PC-3 (cell line): ENCODE measurements at regions not wholly inside any gene's neighbourhood (a gene's known extent, or its start where the extent isn't known, plus 50 kb on each side); places are given as distances from the start of the nearest gene placed in this dataset.

Experiments
- ATAC-seq: fragments of 200-7000 bp; cut with Tn5 transposase; 2 replicates; pipeline ENCODE4 v1.9.1; 2020; ENCODE audit warnings: mild to moderate bottlenecking, moderate library complexity
- BruUV-seq: library from RNA; stranded (reverse); fragments of 400-500 nt; replicated peaks from 2 replicates; lab custom pipeline; 2021; lab: Mats Ljungman, UMichigan
- CTCF ChIA-PET: fragments of 300-600 bp; sonication (Branson Sonifier 250); formaldehyde crosslinking; loops from one replicate; lab custom pipeline; 2022; ENCODE audit warnings: antibody characterized with exemption; lab: Charles Lee
- POLR2A ChIA-PET: fragments of 300-600 bp; sonication (Branson Sonifier 250); formaldehyde crosslinking; loops from one replicate; lab custom pipeline; 2022; ENCODE audit warnings: antibody characterized with exemption; ENCODE audit not compliant: unreplicated experiment; lab: Charles Lee
- DNase-seq: peaks from one replicate; pipeline ENCODE4 v3.0.0-alpha.2; 2015
- H2AFZ ChIP-seq: fragments of 300-600 bp; sonication (generic); 2 replicates; pipeline ENCODE4 v1.6.0; 2016; ENCODE audit warnings: antibody characterized with exemption, low read length
- H3F3A ChIP-seq: fragments of 300-600 bp; sonication (generic); one replicate; pipeline ENCODE4 v1.6.0; 2017; ENCODE audit warnings: antibody characterized with exemption, low read length, control low read depth, mild to moderate bottlenecking; ENCODE audit not compliant: unreplicated experiment
- H3K27ac ChIP-seq: fragments of 300-600 bp; sonication (generic); 2 replicates; pipeline ENCODE4 v1.5.1; 2016; ENCODE audit warnings: mild to moderate bottlenecking, low read length
- H3K27me3 ChIP-seq: fragments of 300-600 bp; sonication (generic); 2 replicates; pipeline ENCODE4 v1.6.1; 2016; ENCODE audit warnings: low read length, mixed read lengths
- H3K36me3 ChIP-seq: fragments of 300-600 bp; sonication (generic); 2 replicates; pipeline ENCODE4 v1.6.1; 2016; ENCODE audit warnings: low read depth, mixed run types, low read length, mixed read lengths
- H3K4me1 ChIP-seq: fragments of 300-600 bp; sonication (generic); 2 replicates; pipeline ENCODE4 v1.5.1; 2016; ENCODE audit warnings: low read length; ENCODE audit not compliant: insufficient read depth
- H3K4me2 ChIP-seq: fragments of 300-600 bp; sonication (generic); 2 replicates; pipeline ENCODE4 v1.6.0; 2016; ENCODE audit warnings: low read length
- H3K4me3 ChIP-seq: fragments of 300-600 bp; sonication (generic); 2 replicates; pipeline ENCODE4 v1.5.1; 2016; ENCODE audit warnings: mild to moderate bottlenecking, low read length, mixed read lengths
- H3K79me2 ChIP-seq: fragments of 300-600 bp; sonication (generic); 2 replicates; pipeline ENCODE4 v1.6.1; 2017; ENCODE audit warnings: low read length, mixed read lengths
- H3K9ac ChIP-seq: fragments of 300-600 bp; sonication (generic); 2 replicates; pipeline ENCODE4 v1.6.0; 2016; ENCODE audit warnings: mild to moderate bottlenecking, low read length
- H3K9me2 ChIP-seq: fragments of 300-600 bp; sonication (generic); replicated peaks from 2 replicates; pipeline ENCODE4 v1.6.1; 2016; ENCODE audit warnings: mixed run types, low read length, mixed read lengths
- H3K9me3 ChIP-seq: fragments of 300-600 bp; sonication (generic); 2 replicates; pipeline ENCODE4 v1.6.1; 2016; ENCODE audit warnings: low read length, mixed read lengths
- H4K20me1 ChIP-seq: fragments of 300-600 bp; sonication (generic); 2 replicates; pipeline ENCODE4 v1.6.1; 2016; ENCODE audit warnings: low read length, mixed read lengths
- CTCF ChIP-seq: fragments of 300-600 bp; sonication (generic); conservative IDR thresholded peaks from 2 replicates; pipeline ENCODE4 v1.5.1; 2017; ENCODE audit warnings: antibody characterized with exemption, low read depth, mild to moderate bottlenecking, low read length
- EZH2 ChIP-seq: fragments of 300-600 bp; sonication (generic); IDR thresholded peaks from one replicate; pipeline ENCODE4 v1.6.1; 2017; ENCODE audit warnings: antibody characterized with exemption, mild to moderate bottlenecking, low read length; ENCODE audit not compliant: unreplicated experiment
- EZH2phosphoT487 ChIP-seq: fragments of 300-600 bp; sonication (generic); IDR thresholded peaks from 2 replicates; pipeline ENCODE4 v1.6.1; 2018; ENCODE audit warnings: mild to moderate bottlenecking, antibody characterized with exemption, low read length, borderline replicate concordance
- intact Hi-C: fragments of 100-400 bp; cut with micrococcal nuclease; formaldehyde crosslinking; loops from 2 replicates; pipeline ENCODE4 v1.9.0; 2023

GRCh38 chr13:79861731-79862130 lies 380.8 kb downstream of the NDFIP2 start:
- Histone ChIP-seq H3K4me2 (no peak overlapping the region), H3K9me3 (no peaks in the 10 kb centered on the region), H3K4me3 (no peak overlapping the region), H4K20me1 (no peaks in the 10 kb centered on the region), H3K27me3 (no peaks in the 10 kb centered on the region), H3K27ac (no peak overlapping the region), H3K4me1 (no peaks in the 10 kb centered on the region), H3K9ac (no peak overlapping the region), H3K9me2 (no peaks in the 10 kb centered on the region), H3K36me3 (no peaks in the 10 kb centered on the region), H2AFZ (no peak overlapping the region), H3K79me2 (no peaks in the 10 kb centered on the region), H3F3A (no peaks in the 10 kb centered on the region)
- DNase-seq (no peak), ATAC-seq (no peak)
- no TSS peak for BruUV-seq
- ChIA-PET POLR2A (no interaction called here), CTCF (no interaction called here)
- TF ChIP-seq EZH2phosphoT487 (no peak), EZH2 (no peak), CTCF (no peak)
- intact Hi-C loops: no loop called here

GRCh38 chr13:79860791-79861190 lies 379.8 kb downstream of the NDFIP2 start:
- no peaks in the 10 kb centered on the region for H3K79me2 ChIP-seq
- POLR2A ChIA-PET: no interaction called here
- H3K9me3 ChIP-seq: no peaks in the 10 kb centered on the region
- H3F3A ChIP-seq: no peaks in the 10 kb centered on the region
- no peaks in the 10 kb centered on the region for H3K27me3 ChIP-seq
- no peak overlapping the region for H2AFZ ChIP-seq
- H4K20me1 ChIP-seq: no peaks in the 10 kb centered on the region
- ATAC-seq: no peak
- CTCF ChIA-PET: no interaction called here
- no peak for DNase-seq
- no peak overlapping the region for H3K4me2 ChIP-seq
- H3K9me2 ChIP-seq: no peaks in the 10 kb centered on the region
- H3K27ac ChIP-seq: no peak overlapping the region
- intact Hi-C loops: no loop called here
- no peaks in the 10 kb centered on the region for H3K4me1 ChIP-seq
- no peak overlapping the region for H3K9ac ChIP-seq
- no peak for TF ChIP-seq CTCF
- TF ChIP-seq EZH2phosphoT487: no peak
- no peak for TF ChIP-seq EZH2
- H3K36me3 ChIP-seq: no peaks in the 10 kb centered on the region
- H3K4me3 ChIP-seq: no peak overlapping the region
- BruUV-seq: no TSS peak

GRCh38 chr13:79859756-79860155 lies 378.8 kb downstream of the NDFIP2 start:
- no peaks in the 10 kb centered on the region for H3K9me2 ChIP-seq
- ATAC-seq (no peak), DNase-seq (no peak)
- TF ChIP-seq EZH2phosphoT487: no peak
- TF ChIP-seq CTCF: no peak
- no peak for TF ChIP-seq EZH2
- no peak overlapping the region for H3K4me3 ChIP-seq
- BruUV-seq: no TSS peak
- no peaks in the 10 kb centered on the region for H3K27me3 ChIP-seq
- H3K27ac ChIP-seq: no peak overlapping the region
- H3F3A ChIP-seq: no peaks in the 10 kb centered on the region
- no peak overlapping the region for H3K4me2 ChIP-seq
- H4K20me1 ChIP-seq: no peaks in the 10 kb centered on the region
- H3K79me2 ChIP-seq: no peaks in the 10 kb centered on the region
- no peaks in the 10 kb centered on the region for H3K36me3 ChIP-seq
- no peaks in the 10 kb centered on the region for H3K4me1 ChIP-seq
- H3K9me3 ChIP-seq: no peaks in the 10 kb centered on the region
- no peak overlapping the region for H2AFZ ChIP-seq
- intact Hi-C loops: no loop called here
- CTCF ChIA-PET: no interaction called here
- H3K9ac ChIP-seq: no peak overlapping the region
- POLR2A ChIA-PET: no interaction called here
